ENCODE measurements at regions not wholly inside any gene's neighbourhood (a gene's known extent, or its start where the extent isn't known, plus 50 kb on each side); places are given as distances from the start of the nearest gene placed in this dataset.

GRCh38 chr21:34019402-34019801, 54.0 kb upstream of the MRPS6 start:
- TF ChIP-seq, protein P1, sequence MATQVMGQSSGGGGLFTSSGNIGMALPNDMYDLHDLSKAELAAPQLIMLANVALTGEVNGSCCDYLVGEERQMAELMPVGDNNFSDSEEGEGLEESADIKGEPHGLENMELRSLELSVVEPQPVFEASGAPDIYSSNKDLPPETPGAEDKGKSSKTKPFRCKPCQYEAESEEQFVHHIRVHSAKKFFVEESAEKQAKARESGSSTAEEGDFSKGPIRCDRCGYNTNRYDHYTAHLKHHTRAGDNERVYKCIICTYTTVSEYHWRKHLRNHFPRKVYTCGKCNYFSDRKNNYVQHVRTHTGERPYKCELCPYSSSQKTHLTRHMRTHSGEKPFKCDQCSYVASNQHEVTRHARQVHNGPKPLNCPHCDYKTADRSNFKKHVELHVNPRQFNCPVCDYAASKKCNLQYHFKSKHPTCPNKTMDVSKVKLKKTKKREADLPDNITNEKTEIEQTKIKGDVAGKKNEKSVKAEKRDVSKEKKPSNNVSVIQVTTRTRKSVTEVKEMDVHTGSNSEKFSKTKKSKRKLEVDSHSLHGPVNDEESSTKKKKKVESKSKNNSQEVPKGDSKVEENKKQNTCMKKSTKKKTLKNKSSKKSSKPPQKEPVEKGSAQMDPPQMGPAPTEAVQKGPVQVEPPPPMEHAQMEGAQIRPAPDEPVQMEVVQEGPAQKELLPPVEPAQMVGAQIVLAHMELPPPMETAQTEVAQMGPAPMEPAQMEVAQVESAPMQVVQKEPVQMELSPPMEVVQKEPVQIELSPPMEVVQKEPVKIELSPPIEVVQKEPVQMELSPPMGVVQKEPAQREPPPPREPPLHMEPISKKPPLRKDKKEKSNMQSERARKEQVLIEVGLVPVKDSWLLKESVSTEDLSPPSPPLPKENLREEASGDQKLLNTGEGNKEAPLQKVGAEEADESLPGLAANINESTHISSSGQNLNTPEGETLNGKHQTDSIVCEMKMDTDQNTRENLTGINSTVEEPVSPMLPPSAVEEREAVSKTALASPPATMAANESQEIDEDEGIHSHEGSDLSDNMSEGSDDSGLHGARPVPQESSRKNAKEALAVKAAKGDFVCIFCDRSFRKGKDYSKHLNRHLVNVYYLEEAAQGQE (IDR thresholded peaks at IDR 0.05; ENCODE audit: unreplicated experiment) = no peak
- TF ChIP-seq ETS1 (IDR thresholded peaks at IDR 0.05) (no peak), JUNB (IDR thresholded peaks at IDR 0.05; ENCODE audit: unreplicated experiment) (no peak), EZH2 (IDR thresholded peaks at IDR 0.05; ENCODE audit: low read depth, unreplicated experiment) (no peak)
- no peak overlapping the region for H3K4me3 Mint-ChIP-seq
- H3K4me1 Mint-ChIP-seq = peaks cover 7% of the 10 kb centered on the region
- Histone ChIP-seq H3K4me3 (no peak overlapping the region), H3K4me2 (no peak overlapping the region), H3K27me3 (ENCODE audit: insufficient read depth) (no peaks in the 10 kb centered on the region), H4K20me1 (replicated peaks; ENCODE audit: insufficient read depth) (no peaks in the 10 kb centered on the region), H3F3A (replicated peaks; ENCODE audit: low read depth) (no peaks in the 10 kb centered on the region), H3K27ac (ENCODE audit: low read depth) (no peak overlapping the region), H3K79me2 (replicated peaks; ENCODE audit: insufficient read depth) (no peaks in the 10 kb centered on the region), H3K36me3 (ENCODE audit: insufficient read depth) (no peaks in the 10 kb centered on the region), H2AFZ (no peak overlapping the region), H3K9me2 (ENCODE audit: insufficient read depth) (no peaks in the 10 kb centered on the region), H3K4me1 (ENCODE audit: insufficient read depth) (peaks cover 17% of the 10 kb centered on the region)
- peaks cover 4% of the 10 kb centered on the region; the same call in 2 of the 3 replicates for H3K9me3 Mint-ChIP-seq
- DNase-seq (ENCODE audit: low spot score) = no peak
- ATAC-seq = no peak
- H3K27me3 Mint-ChIP-seq (ENCODE audit: insufficient read depth, low read depth, poor library complexity) = peaks cover 6% of the 10 kb centered on the region
- no peak overlapping the region for H3K27ac Mint-ChIP-seq
- H3K36me3 Mint-ChIP-seq (ENCODE audit: low read depth) = no peaks in the 10 kb centered on the region

DNA sequence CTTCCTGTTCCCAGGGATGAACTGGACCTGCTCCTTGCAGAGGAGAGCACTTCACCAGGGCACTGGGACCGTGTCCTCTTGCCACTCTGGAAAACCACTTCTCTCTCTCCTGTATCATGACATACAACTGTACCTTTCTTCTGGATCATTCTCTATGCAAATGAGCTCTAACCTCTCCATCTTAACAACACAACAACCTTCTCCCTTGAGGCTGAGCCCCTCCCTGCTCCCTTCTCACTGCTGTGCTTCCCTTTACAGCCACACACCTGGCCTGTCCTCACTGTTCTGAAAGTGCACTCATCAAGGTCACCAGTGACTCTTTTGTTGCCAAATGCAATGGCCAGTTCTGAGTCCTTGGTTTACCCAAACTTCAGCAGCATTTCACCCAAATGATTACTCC, 54.5 kb upstream of the MRPS6 start:
- H3K9me3 Mint-ChIP-seq = peaks cover 6% of the 10 kb centered on the region; the same call in 2 of the 3 replicates
- H3K27ac ChIP-seq (ENCODE audit: low read depth) = no peak overlapping the region
- H3K4me3 Mint-ChIP-seq = no peak overlapping the region
- TF ChIP-seq, protein P1 (IDR thresholded peaks at IDR 0.05; ENCODE audit: unreplicated experiment) = no peak
- TF ChIP-seq ZNF331 (CRISPR knock-in tag; IDR thresholded peaks at IDR 0.05; ENCODE audit: low read depth) (no peak), NANOG (IDR thresholded peaks at IDR 0.05; ENCODE audit: borderline replicate concordance) (no peak), CREB1 (CRISPR knock-in tag; IDR thresholded peaks at IDR 0.05; ENCODE audit: low read depth) (no peak), ETS1 (IDR thresholded peaks at IDR 0.05) (no peak), JUNB (IDR thresholded peaks at IDR 0.05; ENCODE audit: unreplicated experiment) (no peak), EZH2 (IDR thresholded peaks at IDR 0.05; ENCODE audit: low read depth, unreplicated experiment) (no peak)
- TF ChIP-seq, protein P2, sequence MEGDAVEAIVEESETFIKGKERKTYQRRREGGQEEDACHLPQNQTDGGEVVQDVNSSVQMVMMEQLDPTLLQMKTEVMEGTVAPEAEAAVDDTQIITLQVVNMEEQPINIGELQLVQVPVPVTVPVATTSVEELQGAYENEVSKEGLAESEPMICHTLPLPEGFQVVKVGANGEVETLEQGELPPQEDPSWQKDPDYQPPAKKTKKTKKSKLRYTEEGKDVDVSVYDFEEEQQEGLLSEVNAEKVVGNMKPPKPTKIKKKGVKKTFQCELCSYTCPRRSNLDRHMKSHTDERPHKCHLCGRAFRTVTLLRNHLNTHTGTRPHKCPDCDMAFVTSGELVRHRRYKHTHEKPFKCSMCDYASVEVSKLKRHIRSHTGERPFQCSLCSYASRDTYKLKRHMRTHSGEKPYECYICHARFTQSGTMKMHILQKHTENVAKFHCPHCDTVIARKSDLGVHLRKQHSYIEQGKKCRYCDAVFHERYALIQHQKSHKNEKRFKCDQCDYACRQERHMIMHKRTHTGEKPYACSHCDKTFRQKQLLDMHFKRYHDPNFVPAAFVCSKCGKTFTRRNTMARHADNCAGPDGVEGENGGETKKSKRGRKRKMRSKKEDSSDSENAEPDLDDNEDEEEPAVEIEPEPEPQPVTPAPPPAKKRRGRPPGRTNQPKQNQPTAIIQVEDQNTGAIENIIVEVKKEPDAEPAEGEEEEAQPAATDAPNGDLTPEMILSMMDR (conservative IDR thresholded peaks at IDR 0.05; ENCODE audit: low read depth in 2 of 2) = no peak
- no peaks in the 10 kb centered on the region for H3K36me3 Mint-ChIP-seq (ENCODE audit: low read depth)
- no peaks in the 10 kb centered on the region for H3K27me3 ChIP-seq (ENCODE audit: insufficient read depth)
- H3K36me3 ChIP-seq (ENCODE audit: insufficient read depth) = no peaks in the 10 kb centered on the region
- no peak overlapping the region for H3K4me3 ChIP-seq
- no peaks in the 10 kb centered on the region for H3K79me2 ChIP-seq (replicated peaks; ENCODE audit: insufficient read depth)
- H3F3A ChIP-seq (replicated peaks; ENCODE audit: low read depth) = no peaks in the 10 kb centered on the region
- peaks cover 6% of the 10 kb centered on the region for H3K27me3 Mint-ChIP-seq (ENCODE audit: insufficient read depth, low read depth, poor library complexity)
- no peak overlapping the region; the same call in 1 of the 2 replicates for H2AFZ ChIP-seq
- ATAC-seq (no peak), DNase-seq (ENCODE audit: low spot score) (no peak)
- no peaks in the 10 kb centered on the region for H3K9me2 ChIP-seq (ENCODE audit: insufficient read depth)
- peaks cover 7% of the 10 kb centered on the region for H3K4me1 Mint-ChIP-seq
- no peak overlapping the region for H3K27ac Mint-ChIP-seq
- H4K20me1 ChIP-seq (replicated peaks; ENCODE audit: insufficient read depth) = no peaks in the 10 kb centered on the region
- peaks cover 17% of the 10 kb centered on the region for H3K4me1 ChIP-seq (ENCODE audit: insufficient read depth)
- H3K4me2 ChIP-seq = no peak overlapping the region

Measured in GM23338 (cell line).